Stimulated activated CD8-positive, alpha-beta memory T cell treated with anti-CD3 and anti-CD28 coated beads, Interleukin-4, amount 100 ng/mL, for 1 hour (primary cell): ENCODE measurements at regions not wholly inside any gene's neighbourhood (a gene's known extent, or its start where the extent isn't known, plus 50 kb on each side); places are given as distances from the start of the nearest gene placed in this dataset.

Experiments used
- DNase-seq, 2 donors: peaks; one replicate each; pipeline ENCODE4 v3.0.0-alpha.2; 2020; ENCODE audit warnings: low read depth in 2 of 2, low spot score in 1 of 2

GRCh38 chr21:37967036-37967435 is 50.8 kb upstream of the KCNJ6 start:
- DNase-seq = no peak

DNA sequence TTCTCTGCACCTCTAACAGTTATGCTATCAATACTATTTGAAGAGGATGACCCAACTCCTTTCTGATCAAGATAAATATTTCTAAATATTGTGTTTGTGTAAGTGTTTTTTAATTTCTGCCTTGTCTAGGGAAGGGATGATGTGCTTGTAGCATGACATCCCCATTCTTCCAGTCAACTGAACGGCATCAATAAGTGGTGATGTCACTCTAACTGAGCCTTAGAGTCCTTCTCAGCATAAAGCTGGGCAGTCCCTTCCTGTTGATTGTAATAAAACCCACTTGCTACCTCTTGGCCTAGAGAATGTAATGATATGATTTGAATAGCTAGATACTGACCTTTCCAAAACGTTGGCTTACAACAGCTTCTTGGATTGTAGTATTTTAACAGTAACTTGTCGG is 52.5 kb upstream of the KCNJ6 start:
- DNase-seq = no peak

GRCh38 chr21:37970548-37970947 is 54.3 kb upstream of the KCNJ6 start:
- no peak for DNase-seq

- DNase-seq = no peak
These were observed 55.2 kb upstream of the KCNJ6 start for GRCh38 chr21:37971390-37971950.

DNA sequence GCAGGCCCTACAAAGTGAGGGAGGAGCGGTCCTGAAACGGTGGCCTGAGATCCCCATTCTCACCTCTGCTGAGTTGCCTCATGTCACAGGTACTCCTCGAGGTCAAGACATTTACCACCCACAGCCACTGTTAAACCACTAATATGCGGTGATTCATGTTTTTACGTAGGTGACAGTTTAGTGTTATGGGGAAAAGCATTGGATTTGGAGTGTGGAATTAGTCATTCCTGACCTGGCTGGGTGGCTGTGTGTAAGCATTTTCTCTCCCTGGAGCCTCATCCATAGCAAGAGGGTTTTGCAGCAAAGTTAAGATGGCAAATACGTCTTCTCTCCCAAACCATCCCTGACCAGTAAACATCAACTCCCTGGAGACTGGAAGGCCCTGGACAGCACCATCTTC is 57.8 kb upstream of the KCNJ6 start:
- DNase-seq = no peak

GRCh38 chr21:37982496-37983318 is 66.5 kb upstream of the KCNJ6 start:
- no peak for DNase-seq

- no peak for DNase-seq
These were observed 67.3 kb upstream of the KCNJ6 start for GRCh38 chr21:37983336-37984095.

DNA sequence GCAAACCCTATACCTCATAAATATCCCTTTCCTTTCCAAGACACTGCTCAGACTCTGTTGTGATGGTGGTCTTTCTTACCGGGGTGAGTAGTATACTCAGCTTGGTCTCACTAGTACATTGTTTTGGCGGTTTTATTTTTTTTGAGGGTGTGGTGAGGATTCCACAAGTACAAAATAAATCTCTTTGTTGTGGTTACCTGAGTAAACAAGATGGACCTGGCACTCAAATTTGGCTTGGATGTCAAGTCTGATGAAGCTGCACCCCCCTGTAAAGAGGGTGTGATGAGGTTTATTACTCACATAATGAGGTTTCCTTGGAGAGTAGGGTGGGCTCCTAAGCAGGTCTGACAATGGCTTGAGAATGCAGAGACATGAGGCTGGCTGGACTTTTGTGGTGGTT is 68.2 kb upstream of the KCNJ6 start:
- no peak for DNase-seq

GRCh38 chr21:37986000-37986399 is 69.7 kb upstream of the KCNJ6 start:
- no peak for DNase-seq

- DNase-seq = no peak
These were observed 70.6 kb upstream of the KCNJ6 start for GRCh38 chr21:37986751-37987399.

DNA sequence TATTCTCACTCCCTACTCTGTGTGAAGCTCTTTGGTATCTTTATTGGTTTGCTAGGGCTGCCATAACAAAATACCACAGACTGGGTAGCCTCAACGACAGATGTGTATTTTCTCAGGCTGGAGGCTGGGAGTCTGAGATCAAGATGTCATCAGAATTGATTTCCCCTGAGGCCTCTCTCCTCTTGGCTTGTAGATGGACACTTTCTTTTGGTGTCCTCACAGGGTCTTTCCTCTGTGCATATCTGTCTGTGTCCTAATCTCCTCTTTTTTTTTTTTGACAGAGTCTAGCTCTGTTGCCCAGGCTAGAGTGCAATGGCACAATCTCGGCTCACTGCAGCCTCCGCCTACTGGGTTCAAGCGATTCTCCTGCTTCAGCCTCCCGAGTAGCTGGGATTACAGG is 71.4 kb upstream of the KCNJ6 start:
- DNase-seq = no peak

DNA sequence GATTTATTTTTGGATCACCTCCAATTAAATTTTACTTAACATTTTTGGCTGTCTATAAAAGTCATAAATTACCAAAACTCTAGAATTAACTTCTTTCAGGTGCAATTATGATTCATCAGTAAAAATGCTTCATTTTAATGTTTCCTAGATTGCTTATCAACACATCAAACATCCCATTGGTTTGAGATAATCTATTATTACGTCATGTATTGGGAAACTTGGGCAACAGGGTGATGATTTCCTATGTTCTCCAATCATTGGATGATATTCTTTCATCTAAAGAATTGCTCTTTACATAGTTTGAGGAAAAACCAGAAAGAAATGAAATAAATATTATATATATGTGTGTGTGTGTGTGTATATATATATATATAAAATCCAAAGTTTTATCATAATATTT is 76.8 kb upstream of the KCNJ6 start:
- no peak for DNase-seq

DNA sequence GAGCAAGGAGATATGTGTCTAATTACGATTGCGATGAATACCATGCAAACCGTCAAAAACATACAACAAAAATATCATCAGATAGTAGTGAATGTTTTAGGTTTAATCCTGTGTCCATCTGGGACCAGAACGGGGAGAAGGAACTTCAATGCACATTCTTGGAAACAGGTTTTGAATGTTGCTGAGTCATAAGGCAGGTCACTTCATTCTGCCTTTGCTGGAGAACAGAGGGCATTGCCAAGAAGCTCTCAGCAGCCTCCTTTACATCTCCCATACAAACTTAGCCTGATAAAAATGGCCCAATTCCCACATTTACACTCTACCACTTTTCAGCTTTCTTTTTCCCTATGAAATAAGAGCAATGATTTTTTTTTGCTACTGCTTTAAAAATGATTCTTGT is 78.0 kb upstream of the KCNJ6 start:
- DNase-seq = no peak

DNA sequence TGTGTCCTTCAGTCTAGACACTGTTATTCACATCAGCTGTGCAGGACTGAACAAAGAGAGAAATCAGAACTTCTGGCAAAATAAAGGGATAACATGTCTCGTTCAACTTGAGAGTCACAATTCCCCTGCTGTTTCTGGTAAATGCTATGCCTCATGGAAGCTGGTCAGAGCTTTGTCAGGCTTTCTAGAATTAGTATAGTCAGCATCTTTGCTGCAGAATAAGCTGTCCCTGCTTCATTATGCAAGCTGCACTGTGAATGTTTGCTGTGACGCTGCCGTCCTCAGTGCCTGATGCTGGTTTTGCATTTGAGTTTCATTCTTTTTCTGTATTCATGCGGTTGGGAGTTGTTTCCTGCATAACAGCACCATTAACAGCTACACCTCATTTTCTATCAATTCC is 96.4 kb upstream of the KCNJ6 start:
- DNase-seq = no peak

- no peak for DNase-seq
These were observed 97.5 kb upstream of the KCNJ6 start for GRCh38 chr21:38013741-38014140.

GRCh38 chr21:38014298-38014697 is 98.0 kb upstream of the KCNJ6 start:
- no peak for DNase-seq

GRCh38 chr21:38027901-38028498 is 111.7 kb upstream of the KCNJ6 start:
- DNase-seq = no peak

- DNase-seq = no peak
These were observed 116.0 kb upstream of the KCNJ6 start for GRCh38 chr21:38032082-38032801.

GRCh38 chr21:38036016-38036415 is 119.8 kb upstream of the KCNJ6 start:
- DNase-seq = no peak

GRCh38 chr21:38037416-38037815 is 121.2 kb upstream of the KCNJ6 start:
- DNase-seq = no peak

GRCh38 chr21:38039369-38039768 is 123.1 kb upstream of the KCNJ6 start:
- DNase-seq = no peak
